ENCODE measurements at regions not wholly inside any gene's neighbourhood (a gene's known extent, or its start where the extent isn't known, plus 50 kb on each side); places are given as distances from the start of the nearest gene placed in this dataset.

GRCh38 chr2:204298404-204298803 lies 246.9 kb upstream of the PARD3B start:
- TF ChIP-seq POLR2A (IDR thresholded peaks at IDR 0.05; ENCODE audit: low read depth): no peak
- TF ChIP-seq EP300 (IDR thresholded peaks at IDR 0.05): no peak
- TF ChIP-seq, protein P1, sequence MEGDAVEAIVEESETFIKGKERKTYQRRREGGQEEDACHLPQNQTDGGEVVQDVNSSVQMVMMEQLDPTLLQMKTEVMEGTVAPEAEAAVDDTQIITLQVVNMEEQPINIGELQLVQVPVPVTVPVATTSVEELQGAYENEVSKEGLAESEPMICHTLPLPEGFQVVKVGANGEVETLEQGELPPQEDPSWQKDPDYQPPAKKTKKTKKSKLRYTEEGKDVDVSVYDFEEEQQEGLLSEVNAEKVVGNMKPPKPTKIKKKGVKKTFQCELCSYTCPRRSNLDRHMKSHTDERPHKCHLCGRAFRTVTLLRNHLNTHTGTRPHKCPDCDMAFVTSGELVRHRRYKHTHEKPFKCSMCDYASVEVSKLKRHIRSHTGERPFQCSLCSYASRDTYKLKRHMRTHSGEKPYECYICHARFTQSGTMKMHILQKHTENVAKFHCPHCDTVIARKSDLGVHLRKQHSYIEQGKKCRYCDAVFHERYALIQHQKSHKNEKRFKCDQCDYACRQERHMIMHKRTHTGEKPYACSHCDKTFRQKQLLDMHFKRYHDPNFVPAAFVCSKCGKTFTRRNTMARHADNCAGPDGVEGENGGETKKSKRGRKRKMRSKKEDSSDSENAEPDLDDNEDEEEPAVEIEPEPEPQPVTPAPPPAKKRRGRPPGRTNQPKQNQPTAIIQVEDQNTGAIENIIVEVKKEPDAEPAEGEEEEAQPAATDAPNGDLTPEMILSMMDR (IDR thresholded peaks at IDR 0.05): no peak
- no peak for TF ChIP-seq POLR2AphosphoS5 (IDR thresholded peaks at IDR 0.05)

Data from esophagus muscularis mucosa (tissue), 4 donors.